ENCODE measurements at regions not wholly inside any gene's neighbourhood (a gene's known extent, or its start where the extent isn't known, plus 50 kb on each side); places are given as distances from the start of the nearest gene placed in this dataset.

DNA sequence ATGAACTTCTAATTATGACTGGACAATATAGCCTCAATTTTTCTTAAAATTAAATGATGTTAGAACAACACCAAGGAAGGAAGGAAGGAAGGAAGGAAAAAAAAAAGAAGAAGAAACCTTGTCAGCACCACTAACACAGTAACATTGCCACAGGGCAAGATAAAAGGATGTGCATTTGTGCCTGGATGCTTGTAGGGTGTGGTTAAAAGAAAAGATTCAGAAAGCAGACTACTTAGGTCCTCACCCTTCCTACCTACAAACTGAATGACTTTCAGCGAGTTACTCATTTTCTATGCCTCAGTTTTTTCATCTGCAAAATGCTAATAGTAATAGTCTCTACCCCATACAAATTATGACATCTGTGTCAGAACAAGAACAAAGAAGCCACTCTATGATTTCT lies 778.3 kb downstream of the MCTP2 start (continued):
- TF ChIP-seq, protein P1, sequence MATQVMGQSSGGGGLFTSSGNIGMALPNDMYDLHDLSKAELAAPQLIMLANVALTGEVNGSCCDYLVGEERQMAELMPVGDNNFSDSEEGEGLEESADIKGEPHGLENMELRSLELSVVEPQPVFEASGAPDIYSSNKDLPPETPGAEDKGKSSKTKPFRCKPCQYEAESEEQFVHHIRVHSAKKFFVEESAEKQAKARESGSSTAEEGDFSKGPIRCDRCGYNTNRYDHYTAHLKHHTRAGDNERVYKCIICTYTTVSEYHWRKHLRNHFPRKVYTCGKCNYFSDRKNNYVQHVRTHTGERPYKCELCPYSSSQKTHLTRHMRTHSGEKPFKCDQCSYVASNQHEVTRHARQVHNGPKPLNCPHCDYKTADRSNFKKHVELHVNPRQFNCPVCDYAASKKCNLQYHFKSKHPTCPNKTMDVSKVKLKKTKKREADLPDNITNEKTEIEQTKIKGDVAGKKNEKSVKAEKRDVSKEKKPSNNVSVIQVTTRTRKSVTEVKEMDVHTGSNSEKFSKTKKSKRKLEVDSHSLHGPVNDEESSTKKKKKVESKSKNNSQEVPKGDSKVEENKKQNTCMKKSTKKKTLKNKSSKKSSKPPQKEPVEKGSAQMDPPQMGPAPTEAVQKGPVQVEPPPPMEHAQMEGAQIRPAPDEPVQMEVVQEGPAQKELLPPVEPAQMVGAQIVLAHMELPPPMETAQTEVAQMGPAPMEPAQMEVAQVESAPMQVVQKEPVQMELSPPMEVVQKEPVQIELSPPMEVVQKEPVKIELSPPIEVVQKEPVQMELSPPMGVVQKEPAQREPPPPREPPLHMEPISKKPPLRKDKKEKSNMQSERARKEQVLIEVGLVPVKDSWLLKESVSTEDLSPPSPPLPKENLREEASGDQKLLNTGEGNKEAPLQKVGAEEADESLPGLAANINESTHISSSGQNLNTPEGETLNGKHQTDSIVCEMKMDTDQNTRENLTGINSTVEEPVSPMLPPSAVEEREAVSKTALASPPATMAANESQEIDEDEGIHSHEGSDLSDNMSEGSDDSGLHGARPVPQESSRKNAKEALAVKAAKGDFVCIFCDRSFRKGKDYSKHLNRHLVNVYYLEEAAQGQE (IDR thresholded peaks at IDR 0.05; ENCODE audit: low read depth, low read length): no peak
- TF ChIP-seq, protein P2, sequence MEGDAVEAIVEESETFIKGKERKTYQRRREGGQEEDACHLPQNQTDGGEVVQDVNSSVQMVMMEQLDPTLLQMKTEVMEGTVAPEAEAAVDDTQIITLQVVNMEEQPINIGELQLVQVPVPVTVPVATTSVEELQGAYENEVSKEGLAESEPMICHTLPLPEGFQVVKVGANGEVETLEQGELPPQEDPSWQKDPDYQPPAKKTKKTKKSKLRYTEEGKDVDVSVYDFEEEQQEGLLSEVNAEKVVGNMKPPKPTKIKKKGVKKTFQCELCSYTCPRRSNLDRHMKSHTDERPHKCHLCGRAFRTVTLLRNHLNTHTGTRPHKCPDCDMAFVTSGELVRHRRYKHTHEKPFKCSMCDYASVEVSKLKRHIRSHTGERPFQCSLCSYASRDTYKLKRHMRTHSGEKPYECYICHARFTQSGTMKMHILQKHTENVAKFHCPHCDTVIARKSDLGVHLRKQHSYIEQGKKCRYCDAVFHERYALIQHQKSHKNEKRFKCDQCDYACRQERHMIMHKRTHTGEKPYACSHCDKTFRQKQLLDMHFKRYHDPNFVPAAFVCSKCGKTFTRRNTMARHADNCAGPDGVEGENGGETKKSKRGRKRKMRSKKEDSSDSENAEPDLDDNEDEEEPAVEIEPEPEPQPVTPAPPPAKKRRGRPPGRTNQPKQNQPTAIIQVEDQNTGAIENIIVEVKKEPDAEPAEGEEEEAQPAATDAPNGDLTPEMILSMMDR (IDR thresholded peaks at IDR 0.05): no peak
- TF ChIP-seq FOXJ3 (CRISPR knock-in tag; IDR thresholded peaks at IDR 0.05): no peak
- TF ChIP-seq SMC3 (IDR thresholded peaks at IDR 0.05; ENCODE audit: low read depth, low read length): no peak
- TF ChIP-seq TEAD4 (IDR thresholded peaks at IDR 0.05; ENCODE audit: borderline replicate concordance, insufficient read depth): no peak
- no peak for TF ChIP-seq GABPA (IDR thresholded peaks at IDR 0.05; ENCODE audit: low read depth)

DNA sequence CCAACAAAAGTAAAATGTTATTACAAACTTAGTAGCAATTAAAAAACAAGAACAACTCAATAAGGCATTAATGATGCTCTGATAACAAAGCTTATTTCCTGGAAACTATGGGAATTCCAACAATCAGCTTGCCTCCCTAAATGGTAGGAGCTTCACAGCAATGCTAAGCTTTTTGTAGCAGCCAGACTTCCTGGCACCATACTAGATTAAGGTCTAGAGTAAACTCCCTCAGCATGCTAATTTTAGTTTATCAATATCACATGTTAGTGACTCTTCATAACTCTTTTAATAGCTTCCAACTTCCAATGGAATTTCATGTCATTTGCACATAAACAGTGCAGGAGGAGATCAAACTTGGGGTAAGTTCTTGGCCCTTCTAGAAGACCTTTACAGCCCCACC lies 782.0 kb downstream of the MCTP2 start:
- no peak for DNase-seq
- H3K4me2 ChIP-seq: no peak overlapping the region
- H3K27me3 ChIP-seq (ENCODE audit: insufficient read depth): no peaks in the 10 kb centered on the region
- H3K9me3 ChIP-seq: no peaks in the 10 kb centered on the region
- ChIA-PET POLR2A (no interaction called here), CTCF (no interaction called here)
- H3K4me1 ChIP-seq (ENCODE audit: control insufficient read depth in 1 of 2, insufficient read depth in 2 of 2, low read depth in 1 of 2, low read length in 1 of 2): no peaks in the 10 kb centered on the region
- H3K36me3 ChIP-seq (replicated peaks in 1 of 2; ENCODE audit: control insufficient read depth in 1 of 2, insufficient read depth in 2 of 2, low read length in 1 of 2): no peaks in the 10 kb centered on the region
- TF ChIP-seq JUND (IDR thresholded peaks at IDR 0.05): no peak
- no peak for TF ChIP-seq FOSL2 (IDR thresholded peaks at IDR 0.05; ENCODE audit: borderline replicate concordance, low read depth)
- TF ChIP-seq, protein P3, sequence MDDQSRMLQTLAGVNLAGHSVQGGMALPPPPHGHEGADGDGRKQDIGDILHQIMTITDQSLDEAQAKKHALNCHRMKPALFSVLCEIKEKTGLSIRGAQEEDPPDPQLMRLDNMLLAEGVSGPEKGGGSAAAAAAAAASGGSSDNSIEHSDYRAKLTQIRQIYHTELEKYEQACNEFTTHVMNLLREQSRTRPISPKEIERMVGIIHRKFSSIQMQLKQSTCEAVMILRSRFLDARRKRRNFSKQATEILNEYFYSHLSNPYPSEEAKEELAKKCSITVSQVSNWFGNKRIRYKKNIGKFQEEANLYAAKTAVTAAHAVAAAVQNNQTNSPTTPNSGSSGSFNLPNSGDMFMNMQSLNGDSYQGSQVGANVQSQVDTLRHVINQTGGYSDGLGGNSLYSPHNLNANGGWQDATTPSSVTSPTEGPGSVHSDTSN (IDR thresholded peaks at IDR 0.05): no peak
- TF ChIP-seq RCOR1 (IDR thresholded peaks at IDR 0.05; ENCODE audit: low read length): no peak
- no peak for TF ChIP-seq TEAD4 (IDR thresholded peaks at IDR 0.05; ENCODE audit: borderline replicate concordance, insufficient read depth)
- TF ChIP-seq RFX5 (IDR thresholded peaks at IDR 0.05; ENCODE audit: low read length): no peak
- TF ChIP-seq, protein P4, sequence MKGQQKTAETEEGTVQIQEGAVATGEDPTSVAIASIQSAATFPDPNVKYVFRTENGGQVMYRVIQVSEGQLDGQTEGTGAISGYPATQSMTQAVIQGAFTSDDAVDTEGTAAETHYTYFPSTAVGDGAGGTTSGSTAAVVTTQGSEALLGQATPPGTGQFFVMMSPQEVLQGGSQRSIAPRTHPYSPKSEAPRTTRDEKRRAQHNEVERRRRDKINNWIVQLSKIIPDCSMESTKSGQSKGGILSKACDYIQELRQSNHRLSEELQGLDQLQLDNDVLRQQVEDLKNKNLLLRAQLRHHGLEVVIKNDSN (IDR thresholded peaks at IDR 0.05; ENCODE audit: borderline replicate concordance, low read depth): no peak
- TF ChIP-seq MXI1 (IDR thresholded peaks at IDR 0.05; ENCODE audit: low read depth, low read length): no peak
- TF ChIP-seq TCF12 (IDR thresholded peaks at IDR 0.05): no peak
- no peak for TF ChIP-seq MEF2A (IDR thresholded peaks at IDR 0.05; ENCODE audit: borderline replicate concordance, low read depth)
- no peak for TF ChIP-seq ELF1 (IDR thresholded peaks at IDR 0.05)
- no peak for TF ChIP-seq RAD21 (IDR thresholded peaks at IDR 0.05; ENCODE audit: low read length)
- no peak for TF ChIP-seq GATA2 (CRISPR knock-in tag; IDR thresholded peaks at IDR 0.05)
- H3K9ac ChIP-seq: no peak overlapping the region
- H3K4me3 ChIP-seq (ENCODE audit: low read depth in 2 of 2, low read length in 1 of 2): no peak overlapping the region
- no peaks in the 10 kb centered on the region for H3F3A ChIP-seq (replicated peaks; ENCODE audit: insufficient read depth)
- H3K79me2 ChIP-seq (ENCODE audit: insufficient read depth): no peaks in the 10 kb centered on the region
- no peaks in the 10 kb centered on the region for H3K9me2 ChIP-seq
- H2AFZ ChIP-seq (ENCODE audit: low read depth): no peak overlapping the region
- H3K27ac ChIP-seq (ENCODE audit: low read depth in 2 of 2, low read length in 1 of 2): no peak overlapping the region
- no peaks in the 10 kb centered on the region for H4K20me1 ChIP-seq (ENCODE audit: insufficient read depth)
